Esophagus squamous epithelium (tissue), 4 donors: ENCODE measurements at regions not wholly inside any gene's neighbourhood (a gene's known extent, or its start where the extent isn't known, plus 50 kb on each side); places are given as distances from the start of the nearest gene placed in this dataset.

Source experiments
- CTCF ChIP-seq, 6 experiments: fragments of 450-650 bp in 4 of 6; fragments of 200-600 bp in 2 of 6; sonication (generic) in 2 of 6; IDR thresholded peaks; one replicate each; pipeline ENCODE4 v1.5.1; 2016 to 2019; ENCODE audit warnings: antibody characterized with exemption in 6 of 6, mild to moderate bottlenecking in 4 of 6, moderate library complexity in 4 of 6
- POLR2A ChIP-seq, 4 donors: fragments of 450-650 bp; IDR thresholded peaks; one replicate each; pipeline ENCODE4 v1.6.1; 2017; ENCODE audit warnings: antibody characterized with exemption in 4 of 4, mild to moderate bottlenecking in 4 of 4, moderate library complexity in 3 of 4

- no peak for TF ChIP-seq CTCF (IDR thresholded peaks at IDR 0.05)
- no peak for TF ChIP-seq POLR2A (IDR thresholded peaks at IDR 0.05)
Observed at GRCh38 chr10:83252169-83252568, 887.1 kb upstream of the GHITM start.
